GM12891 (cell line): ENCODE measurements at regions not wholly inside any gene's neighbourhood (a gene's known extent, or its start where the extent isn't known, plus 50 kb on each side); places are given as distances from the start of the nearest gene placed in this dataset.

ENCODE experiments used
- POLR2A ChIP-seq: IDR thresholded peaks from 2 replicates; pipeline ENCODE4 v1.6.1; 2011; ENCODE audit warnings: low read depth, low read length, control low read depth
- POLR2AphosphoS5 ChIP-seq: IDR thresholded peaks from 2 replicates; pipeline ENCODE4 v1.6.1; 2011; ENCODE audit warnings: low read depth, low read length, control low read depth
- POU2F2 ChIP-seq: IDR thresholded peaks from 2 replicates; pipeline ENCODE4 v1.6.1; 2011; ENCODE audit warnings: low read depth, mild to moderate bottlenecking, control low read depth, low read length, moderate library complexity
- SPI1 ChIP-seq: IDR thresholded peaks from 2 replicates; pipeline ENCODE4 v1.6.1; 2011; ENCODE audit warnings: low read depth, low read length, control low read depth

DNA sequence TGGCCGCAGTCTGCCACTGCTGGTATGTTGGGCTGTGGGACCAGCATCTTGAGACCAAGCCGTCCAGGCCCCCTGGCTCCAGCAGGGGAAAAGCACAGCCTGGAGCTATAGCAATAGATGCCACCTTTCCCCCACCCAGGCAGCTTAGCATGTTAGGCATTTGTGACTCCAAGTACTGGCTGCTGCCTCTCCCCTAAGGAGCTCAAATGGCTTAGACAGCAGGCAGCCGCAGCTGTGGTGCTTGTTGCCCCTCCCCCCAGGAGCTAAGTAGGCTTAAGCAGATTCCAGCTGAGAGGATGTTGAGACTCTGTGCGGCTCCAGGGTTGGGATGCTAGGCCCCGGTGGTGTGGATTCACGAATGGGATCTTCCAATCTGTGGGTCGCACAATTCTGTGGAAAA lies 88.8 kb upstream of the ANKFN1 start:
- TF ChIP-seq POU2F2, result no peak
- no peak for TF ChIP-seq POLR2A
- TF ChIP-seq POLR2AphosphoS5, result no peak
- no peak for TF ChIP-seq SPI1
